ENCODE measurements at regions not wholly inside any gene's neighbourhood (a gene's known extent, or its start where the extent isn't known, plus 50 kb on each side); places are given as distances from the start of the nearest gene placed in this dataset.

DNA sequence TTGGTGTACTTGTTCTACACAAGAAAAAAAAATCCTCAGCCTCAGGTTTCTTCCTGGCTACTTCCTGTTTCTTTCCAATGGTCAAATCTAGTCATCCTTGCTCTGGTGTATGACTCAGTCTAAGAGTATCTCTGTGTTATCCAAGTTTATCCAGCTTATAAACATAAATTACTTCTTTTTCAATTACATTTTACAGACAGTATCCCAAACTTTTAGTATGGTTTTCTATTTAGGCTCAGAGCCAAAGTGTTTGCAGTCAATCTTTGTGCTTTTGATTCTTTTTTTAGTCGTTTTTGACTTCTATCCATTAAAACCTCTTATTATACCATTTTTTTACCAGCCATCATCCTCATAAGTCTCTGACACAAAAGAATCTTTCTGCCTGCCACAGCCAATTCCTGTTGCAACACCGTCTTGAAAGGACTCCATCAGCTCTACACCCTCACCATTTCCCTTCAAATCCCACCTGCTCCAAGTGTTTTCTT lies 294.6 kb downstream of the PTEN start:
- H3K4me3 ChIP-seq (ENCODE audit: low read depth, low read length) = no peak overlapping the region
- DNase-seq (ENCODE audit: low read depth) = peak; percentile 69

DNA sequence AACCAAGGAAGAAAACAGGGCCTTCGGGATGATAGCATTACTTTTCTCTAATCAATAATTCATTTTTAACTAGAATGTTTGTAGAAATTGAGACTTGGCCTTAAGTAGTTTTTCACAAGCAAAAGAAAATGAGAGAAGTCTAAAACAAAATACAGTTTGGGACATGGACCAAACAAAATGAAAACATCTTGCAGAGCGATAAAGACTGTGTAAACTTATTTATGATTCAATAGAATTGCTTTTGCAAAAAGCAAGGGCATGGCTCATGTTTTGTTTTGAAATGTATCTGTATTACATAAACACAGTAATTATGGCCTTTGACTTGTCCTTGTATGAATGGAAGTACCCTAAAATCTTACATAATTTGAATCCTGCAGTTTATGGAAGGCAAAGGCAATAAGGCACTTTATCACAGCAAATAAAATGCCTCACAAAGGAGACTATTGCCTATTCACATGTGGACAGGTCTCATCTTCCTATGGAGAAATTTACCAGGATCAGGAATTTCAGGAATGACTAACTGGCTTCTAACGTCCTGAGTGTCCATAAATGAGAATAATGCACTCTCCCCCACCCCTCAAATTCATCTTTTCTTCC lies 295.2 kb downstream of the PTEN start:
- no peak for DNase-seq (ENCODE audit: low read depth)
- H3K4me3 ChIP-seq (ENCODE audit: low read depth, low read length) = no peak overlapping the region

DNA sequence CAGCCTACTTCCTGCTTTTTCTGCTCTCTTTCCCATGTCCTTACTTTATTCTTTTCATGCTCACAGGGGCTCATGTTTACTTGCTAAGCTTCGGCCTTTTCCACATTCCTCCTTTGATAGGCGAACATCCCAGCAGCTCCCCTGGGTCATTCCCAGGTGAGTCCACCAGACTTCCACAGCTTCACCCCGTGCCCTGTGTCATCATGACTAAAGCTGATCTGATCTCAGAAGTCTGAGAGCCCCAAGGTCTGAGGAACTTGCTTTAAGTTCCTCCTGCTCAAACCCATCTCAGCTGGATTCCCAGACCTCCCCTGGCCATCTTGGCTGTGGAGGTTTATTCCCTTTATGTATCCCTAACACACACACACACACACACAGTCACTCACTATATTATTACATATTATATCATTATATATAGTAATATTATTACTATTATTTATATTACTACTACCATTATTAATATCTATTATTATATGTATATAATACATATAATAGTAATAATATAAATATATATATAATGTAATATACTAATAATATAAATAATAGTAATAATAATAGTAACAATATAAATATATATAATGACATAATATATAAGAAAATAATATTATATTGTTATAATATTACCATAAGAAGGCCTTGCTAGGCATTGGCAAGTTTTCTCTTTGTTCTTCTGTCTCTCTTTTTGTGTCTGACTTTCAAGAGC lies 295.9 kb downstream of the PTEN start:
- no peak for DNase-seq (ENCODE audit: low read depth)
- no peak overlapping the region for H3K4me3 ChIP-seq (ENCODE audit: low read depth, low read length)

DNA sequence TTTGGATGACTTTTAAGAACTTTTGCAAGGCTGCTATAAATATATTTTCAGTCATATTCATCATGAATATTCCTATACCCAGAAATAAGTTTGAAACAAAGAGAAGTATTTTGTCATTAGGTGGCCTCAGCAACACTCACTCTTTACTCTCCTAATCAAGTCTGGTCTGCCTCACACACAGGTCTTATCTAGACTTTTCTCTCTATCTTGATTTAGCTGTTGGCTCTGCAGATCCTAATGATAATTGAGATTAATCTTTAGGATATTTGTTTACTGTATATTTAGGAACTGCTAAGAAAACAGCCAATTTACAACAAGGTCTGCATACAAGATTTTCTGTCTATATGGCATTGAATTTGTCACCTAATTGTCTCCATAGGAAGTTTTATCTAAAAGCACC lies 297.6 kb downstream of the PTEN start:
- H3K4me3 ChIP-seq (ENCODE audit: low read depth, low read length) = no peak overlapping the region
- no peak for DNase-seq (ENCODE audit: low read depth)

DNA sequence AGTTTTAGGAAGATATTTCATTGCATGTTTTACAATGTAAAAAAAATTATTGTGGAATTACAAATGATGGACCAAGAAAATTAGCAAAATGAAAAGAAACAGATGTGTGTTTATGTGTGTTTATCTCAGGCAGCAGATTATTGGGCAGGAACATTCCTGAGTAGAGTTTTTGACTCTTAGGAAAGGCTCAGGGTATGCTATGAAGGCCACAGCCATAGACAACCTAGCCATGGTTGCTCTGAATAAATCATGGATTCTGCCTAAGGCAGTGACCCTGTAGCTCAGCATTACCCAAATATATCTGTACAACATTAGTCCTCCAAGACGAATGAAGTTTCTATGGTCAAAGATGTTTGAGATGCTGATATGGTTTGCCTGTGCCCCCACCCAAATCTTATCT lies 298.3 kb downstream of the PTEN start:
- DNase-seq (ENCODE audit: low read depth) = no peak
- H3K4me3 ChIP-seq (ENCODE audit: low read depth, low read length) = no peak overlapping the region

DNA sequence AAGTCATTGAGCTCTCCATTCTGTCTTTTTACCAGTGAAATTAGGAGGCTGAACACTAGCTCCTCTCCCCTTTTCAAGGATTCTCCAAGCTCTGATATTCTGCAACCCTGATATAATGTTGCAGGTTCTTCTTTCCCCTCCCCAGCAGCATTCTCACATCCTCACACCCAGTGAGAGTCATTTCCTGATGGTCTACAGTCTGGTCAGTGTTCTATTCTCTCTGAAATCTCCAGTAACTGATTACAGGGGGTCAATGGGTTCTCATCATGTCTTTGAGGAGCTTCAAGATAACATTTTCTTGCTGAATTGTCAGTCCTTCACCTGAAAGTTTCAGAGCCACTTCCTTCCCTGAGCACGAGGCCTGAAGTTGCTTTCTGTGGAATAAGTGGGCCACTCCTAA lies 299.4 kb downstream of the PTEN start:
- H3K4me3 ChIP-seq (ENCODE audit: low read depth, low read length) = no peak overlapping the region
- no peak for DNase-seq (ENCODE audit: low read depth)

DNA sequence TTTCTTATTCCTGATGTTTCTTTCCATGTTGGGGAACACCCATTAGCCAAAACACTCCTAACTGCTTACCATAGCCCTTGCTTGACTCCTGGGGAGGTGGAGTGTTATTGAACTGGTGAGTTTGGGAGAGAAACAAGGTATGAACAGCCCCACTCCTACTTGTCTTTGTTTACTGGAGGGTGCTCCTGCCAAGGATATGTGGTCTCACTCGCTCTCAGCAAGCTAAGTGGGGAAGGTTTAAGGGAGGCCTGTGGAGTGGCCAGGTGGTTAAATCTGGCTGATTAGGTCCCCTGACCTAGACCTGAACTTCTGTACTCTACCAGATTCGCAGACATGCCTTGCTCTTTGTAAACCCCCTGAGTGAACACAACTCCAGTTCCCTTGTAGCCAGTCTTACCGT lies 300.1 kb downstream of the PTEN start:
- H3K4me3 ChIP-seq (ENCODE audit: low read depth, low read length) = no peak overlapping the region
- DNase-seq (ENCODE audit: low read depth) = no peak

DNA sequence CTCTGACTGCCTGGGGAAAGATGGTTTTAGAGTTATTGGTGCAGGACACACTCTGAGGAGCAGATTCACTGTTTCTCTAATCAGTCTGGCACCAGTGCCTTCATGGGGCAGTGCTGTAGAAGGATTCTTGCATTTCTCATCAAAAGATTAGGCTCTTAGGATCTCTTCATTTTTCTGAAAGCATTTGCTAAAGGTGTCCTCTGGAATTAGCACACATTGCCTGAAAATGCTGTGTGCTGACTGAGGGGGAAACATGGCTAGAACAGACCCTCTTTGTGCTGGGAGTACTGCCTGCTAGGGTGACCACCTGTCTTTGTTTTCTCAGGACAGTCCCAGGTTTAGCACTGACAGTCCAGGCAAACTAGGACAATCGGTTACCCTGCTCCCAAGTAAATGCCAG lies 301.0 kb downstream of the PTEN start:
- no peak for DNase-seq (ENCODE audit: low read depth)
- no peak overlapping the region for H3K4me3 ChIP-seq (ENCODE audit: low read depth, low read length)

DNA sequence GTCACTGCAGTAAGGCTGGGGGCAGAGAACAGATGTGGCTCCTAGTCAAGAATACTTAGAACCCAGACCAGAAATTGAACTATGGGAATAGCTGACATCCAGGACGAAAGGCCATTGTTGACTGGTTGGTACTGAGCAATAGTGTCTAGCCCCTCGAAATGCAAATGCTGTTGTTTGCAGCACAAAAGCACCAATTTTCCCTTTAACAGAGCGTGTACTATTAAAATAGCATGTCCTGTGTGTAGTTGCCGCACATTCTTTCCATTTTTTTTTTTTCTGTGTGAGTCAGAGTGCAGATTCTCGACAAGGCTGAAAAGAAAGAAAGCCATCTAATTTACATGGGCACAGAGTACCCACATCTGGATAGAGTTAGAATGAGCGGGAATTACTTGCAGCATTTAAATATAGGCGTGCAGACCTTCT lies 302.4 kb downstream of the PTEN start:
- no peak overlapping the region for H3K4me3 ChIP-seq (ENCODE audit: low read depth, low read length)
- peak; percentile 16 for DNase-seq (ENCODE audit: low read depth)

DNA sequence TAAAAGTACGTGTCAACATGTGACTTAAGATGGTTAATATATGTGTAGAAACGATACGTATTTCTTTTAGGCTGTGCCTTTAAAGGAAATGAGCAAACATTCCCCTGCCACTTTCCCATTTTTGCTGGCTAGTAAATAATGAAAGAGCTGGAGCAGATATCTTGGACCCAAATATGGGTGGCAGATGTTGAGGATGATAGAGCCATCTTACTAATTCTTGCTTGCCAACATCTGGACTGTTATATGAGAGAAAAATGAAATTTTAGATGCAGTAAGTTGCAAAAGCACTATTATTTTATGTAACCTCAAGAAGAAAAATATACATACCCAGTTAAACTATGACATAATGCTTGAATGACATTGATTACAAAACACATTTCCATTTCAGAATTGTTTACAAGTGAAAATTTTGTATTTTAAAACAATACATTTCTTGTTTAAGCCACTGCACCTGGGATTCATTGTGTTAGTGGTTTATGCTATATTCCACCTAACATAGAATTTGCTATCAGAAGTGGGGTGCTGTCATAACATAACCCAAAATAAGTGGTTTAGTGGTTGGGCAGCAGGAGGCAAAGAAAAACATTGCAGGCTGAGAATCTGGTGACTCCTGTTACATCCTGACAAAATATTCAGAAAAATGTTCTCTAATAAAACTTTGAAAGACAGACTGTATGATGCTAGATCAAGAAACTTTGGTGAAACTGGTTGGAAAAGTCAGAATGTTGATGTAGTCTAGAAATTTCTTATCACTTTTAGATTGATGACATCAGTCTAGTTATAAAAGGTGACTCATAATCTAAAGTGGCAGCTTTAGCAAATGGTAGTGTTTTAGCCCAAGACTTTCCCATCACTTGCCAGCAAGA lies 305.0 kb downstream of the PTEN start:
- no peak overlapping the region for H3K4me3 ChIP-seq (ENCODE audit: low read depth, low read length)
- no peak for DNase-seq (ENCODE audit: low read depth)

DNA sequence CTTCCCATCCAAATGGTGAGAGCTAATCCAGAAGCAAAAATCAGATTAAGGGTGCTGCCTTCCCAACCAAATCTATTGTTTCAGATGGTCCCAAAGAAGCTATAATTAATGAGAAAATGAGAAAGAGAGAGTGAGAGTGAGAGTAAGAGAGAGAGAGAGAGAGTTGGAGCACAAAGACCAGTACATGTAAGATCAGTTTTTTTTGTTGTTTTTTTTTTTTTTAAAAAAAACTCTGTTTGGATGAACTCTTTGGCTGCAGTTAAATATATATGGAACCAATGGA lies 305.6 kb downstream of the PTEN start:
- no peak for DNase-seq (ENCODE audit: low read depth)
- H3K4me3 ChIP-seq (ENCODE audit: low read depth, low read length) = no peak overlapping the region

DNA sequence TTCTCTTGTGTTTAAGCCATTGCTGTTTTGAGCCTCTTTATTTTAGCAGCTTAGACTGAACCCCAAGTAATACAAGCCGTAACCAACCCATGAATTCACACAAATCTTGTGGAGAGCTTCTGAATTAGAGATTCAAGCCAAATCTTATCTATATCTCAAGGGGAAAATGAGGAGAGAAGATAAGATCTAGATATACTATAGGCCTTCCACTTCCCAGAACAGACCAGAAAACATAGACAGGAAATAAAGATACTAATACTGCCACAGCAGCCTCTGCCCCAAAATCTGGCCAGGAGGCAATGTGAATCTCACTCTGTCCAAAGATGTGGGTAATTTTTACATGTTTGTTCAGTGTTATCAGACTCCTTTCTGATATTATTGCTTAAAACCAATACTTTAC lies 307.2 kb downstream of the PTEN start:
- no peak overlapping the region for H3K4me3 ChIP-seq (ENCODE audit: low read depth, low read length)
- DNase-seq (ENCODE audit: low read depth) = no peak

DNA sequence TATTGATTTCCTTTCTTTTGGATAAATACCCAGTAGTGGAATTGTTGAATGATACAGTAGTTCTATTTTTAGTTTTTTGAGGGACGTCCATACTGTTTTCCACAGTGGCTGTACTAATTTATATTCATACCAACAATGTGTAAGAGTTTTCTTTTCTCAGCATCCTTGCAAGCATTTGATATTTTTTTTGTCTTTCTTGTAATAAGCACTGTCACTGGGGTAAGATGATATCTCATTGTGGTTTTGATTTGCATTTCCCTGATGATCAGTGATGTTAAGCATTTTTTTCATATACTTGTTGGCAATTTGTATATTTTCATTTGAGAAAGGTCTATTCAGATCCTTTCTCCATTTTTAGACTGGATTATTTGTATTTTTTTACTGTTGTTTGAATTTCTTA lies 308.7 kb downstream of the PTEN start:
- no peak for DNase-seq (ENCODE audit: low read depth)
- H3K4me3 ChIP-seq (ENCODE audit: low read depth, low read length) = no peak overlapping the region

DNA sequence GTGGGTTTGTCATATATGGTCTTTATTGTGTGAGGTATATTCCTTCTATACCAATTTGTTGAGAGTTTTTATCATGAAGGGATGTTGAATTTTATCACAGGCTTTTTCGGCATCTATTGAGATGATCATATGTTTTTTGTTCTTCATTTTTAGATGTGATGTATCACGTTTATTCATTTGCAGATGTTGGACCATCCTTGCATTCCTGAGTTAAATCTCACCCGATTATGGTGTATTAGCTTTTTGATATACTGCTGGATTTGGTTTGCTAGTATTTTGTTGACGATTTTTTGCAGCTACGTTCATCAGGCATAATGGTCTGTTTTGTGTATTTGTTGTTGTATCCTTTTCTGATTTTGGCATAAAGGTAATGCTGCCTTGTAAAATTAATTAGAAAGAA lies 311.0 kb downstream of the PTEN start:
- H3K4me3 ChIP-seq (ENCODE audit: low read depth, low read length) = no peak overlapping the region
- DNase-seq (ENCODE audit: low read depth) = no peak

DNA sequence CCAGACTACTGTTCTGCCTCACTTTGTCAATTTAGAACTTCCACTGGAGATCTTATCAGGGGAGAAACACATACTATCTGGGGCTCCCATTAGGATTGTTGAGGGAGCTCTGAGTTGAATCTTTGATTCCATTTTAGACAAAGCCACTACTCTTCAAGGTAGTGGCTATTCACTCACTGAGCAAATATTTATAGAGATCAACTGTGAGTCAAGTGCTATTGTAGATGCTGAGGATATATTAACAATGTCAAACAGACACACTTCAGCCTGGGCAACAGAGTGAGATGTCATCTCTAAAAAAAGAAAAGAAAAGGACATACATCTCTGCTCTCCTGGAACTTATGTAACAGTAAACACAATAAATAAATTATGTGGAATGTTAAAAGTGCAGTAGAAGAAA lies 315.3 kb downstream of the PTEN start:
- DNase-seq (ENCODE audit: low read depth) = no peak
- no peak overlapping the region for H3K4me3 ChIP-seq (ENCODE audit: low read depth, low read length)

DNA sequence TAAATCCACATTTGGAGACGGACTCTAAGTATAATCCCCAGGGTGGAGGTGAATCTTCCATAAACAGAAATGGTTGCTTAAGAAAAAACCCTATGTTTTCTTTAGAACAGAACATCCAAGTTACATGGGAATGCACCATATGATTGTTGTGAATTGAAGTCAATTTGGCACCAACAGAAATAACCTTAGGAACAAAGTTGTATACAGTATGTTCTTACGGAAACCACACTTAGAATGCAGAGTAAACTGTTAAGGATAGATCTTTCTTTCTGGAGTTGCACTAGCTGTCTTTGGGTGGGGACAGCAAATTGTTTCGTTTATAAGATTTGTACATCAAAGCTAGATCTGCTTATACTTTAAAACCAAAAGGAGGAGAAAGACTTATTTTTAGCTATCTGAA lies 316.4 kb downstream of the PTEN start:
- no peak for DNase-seq (ENCODE audit: low read depth)
- no peak overlapping the region for H3K4me3 ChIP-seq (ENCODE audit: low read depth, low read length)

DNA sequence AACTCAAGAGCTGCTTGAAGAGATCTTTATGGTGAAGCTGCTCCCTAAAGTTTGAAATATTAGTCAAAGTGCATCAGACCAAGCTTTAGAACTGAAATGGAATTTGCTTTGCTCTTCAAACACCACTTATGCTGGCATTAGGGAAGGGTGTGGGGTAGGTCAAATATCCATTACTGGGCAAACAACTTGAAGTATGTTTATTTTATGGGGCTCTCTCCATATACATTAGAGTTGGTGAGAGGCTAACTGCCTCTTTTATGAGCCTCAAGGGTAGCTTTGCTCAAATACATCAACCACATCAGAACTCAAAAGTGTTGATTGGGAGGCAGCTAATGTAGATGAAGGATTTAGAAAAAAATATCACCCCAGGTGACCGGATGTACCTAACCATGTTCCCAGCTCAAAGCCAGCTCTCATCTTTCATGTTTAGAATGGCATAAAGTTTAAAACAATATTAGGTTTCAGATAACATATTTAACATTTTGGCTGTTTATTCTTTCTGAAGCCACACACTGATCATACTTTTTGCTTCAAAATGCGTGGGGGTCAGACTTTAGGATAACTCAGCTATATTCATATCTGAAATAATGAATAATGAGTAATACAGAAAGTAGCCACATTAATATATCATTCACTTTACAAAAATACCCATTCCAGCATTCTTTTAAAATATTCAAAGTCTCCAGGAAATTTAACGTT lies 318.6 kb downstream of the PTEN start:
- no peak for DNase-seq (ENCODE audit: low read depth)
- no peak overlapping the region for H3K4me3 ChIP-seq (ENCODE audit: low read depth, low read length)

DNA sequence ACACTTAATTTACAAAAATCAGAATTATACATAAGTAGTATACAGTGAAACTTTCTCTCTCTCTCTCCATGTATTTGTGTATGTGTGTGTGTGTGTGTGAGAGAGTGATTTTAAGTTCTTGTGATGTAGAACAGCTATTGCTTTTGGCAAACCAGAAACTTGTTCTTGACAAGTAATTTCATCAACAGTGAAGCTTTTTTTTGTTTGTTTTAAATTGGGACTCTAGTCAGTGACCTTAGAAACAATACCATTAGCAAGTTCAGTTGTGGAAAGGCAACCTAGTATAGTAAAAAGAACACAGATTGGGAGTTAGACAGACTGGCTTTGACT lies 319.1 kb downstream of the PTEN start:
- no peak overlapping the region for H3K4me3 ChIP-seq (ENCODE audit: low read depth, low read length)
- DNase-seq (ENCODE audit: low read depth) = no peak

DNA sequence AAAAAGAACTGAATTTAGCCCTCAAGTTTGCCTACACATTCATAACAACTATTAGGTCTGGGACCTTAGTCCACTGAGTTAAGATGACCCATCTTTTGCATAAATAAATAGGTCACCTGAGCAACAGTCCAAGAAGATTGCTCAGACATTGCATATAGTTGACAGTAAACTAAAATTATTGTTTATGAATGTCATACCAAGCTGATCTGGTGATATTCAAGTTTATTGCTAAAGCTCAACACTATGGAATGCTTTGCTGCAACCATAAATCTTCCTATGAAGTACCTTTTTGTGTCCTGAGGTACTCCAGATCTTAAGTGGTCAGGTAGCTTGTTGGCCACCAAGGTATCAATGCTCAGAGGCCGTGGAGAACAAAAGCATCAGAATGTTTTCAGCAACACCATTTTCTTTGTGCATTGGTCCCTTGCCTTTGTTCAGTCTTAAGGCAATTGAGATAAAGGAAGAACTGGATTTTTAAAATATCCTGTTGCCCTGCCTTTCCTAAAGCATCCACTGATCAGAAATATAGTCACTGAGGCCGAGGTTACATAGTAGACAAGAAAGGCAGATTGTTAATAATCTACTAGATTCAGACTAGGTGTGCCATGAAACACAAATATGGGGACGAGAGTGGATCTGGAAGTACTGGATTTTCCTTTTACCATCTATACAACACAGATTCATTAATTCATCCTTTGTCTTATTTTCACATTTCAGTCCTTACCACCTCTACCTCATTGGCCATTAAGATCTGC lies 321.3 kb downstream of the PTEN start:
- H3K4me3 ChIP-seq (ENCODE audit: low read depth, low read length) = no peak overlapping the region
- DNase-seq (ENCODE audit: low read depth) = no peak

DNA sequence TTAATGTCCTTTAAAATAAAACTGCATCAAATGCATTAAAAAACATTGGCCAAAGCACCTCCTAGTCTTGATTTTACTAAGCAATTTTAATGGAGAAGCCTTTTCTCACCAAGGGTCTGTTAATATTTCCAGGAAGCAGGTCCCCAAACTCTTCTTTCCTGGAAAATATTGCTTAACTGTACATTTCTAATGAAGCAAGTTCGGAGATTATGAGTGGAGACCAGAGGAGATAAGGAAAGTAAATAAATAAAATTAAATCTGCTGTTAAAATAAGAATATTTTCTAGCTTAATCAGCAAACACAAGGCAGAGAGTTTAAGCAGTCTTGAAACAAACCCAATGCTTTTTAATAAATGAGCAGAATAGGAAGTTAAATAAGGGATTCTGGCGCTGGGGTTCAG lies 322.4 kb downstream of the PTEN start:
- H3K4me3 ChIP-seq (ENCODE audit: low read depth, low read length) = no peak overlapping the region
- no peak for DNase-seq (ENCODE audit: low read depth)

All from skeletal muscle cell (primary cell).